Suppressor macrophage treated with lipopolysaccharide for 4 hours (primary cell): ENCODE measurements at regions not wholly inside any gene's neighbourhood (a gene's known extent, or its start where the extent isn't known, plus 50 kb on each side); places are given as distances from the start of the nearest gene placed in this dataset.
"Not testable (repeated sequence)": the region's sequence is repeated elsewhere in the genome, so short reads cannot be mapped to it uniquely, and the experiment has no call there.

Experiments
- DNase-seq: peaks from one replicate; pipeline ENCODE4 v3.0.0-alpha.2; 2020

GRCh38 chr12:131381716-131382430 is 329.0 kb upstream of the SFSWAP start:
- no peak for DNase-seq

DNA sequence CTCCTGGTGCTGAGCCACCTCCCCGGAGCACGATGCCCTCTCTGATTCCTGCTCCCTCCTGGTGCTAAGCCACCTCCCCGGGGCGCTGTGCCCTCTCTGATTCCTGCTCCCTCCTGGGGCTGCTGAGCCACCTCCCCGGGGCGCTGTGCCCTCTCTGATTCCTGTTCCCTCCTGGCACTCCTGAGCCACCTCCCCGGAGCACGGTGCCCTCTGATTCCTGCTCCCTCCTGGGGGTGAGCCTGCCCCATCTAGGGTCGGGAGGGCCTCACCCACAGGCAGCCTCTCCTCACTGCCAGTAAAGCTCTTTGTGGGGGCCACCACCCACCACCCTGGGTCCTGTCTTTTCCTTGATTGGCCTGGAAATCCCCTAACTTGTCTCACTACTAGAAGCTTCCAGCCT is 327.6 kb upstream of the SFSWAP start:
- DNase-seq = no peak

- DNase-seq = no peak
Measured at GRCh38 chr12:131383741-131384543, 326.9 kb upstream of the SFSWAP start.

- no peak for DNase-seq
Measured at GRCh38 chr12:131384544-131384855, 326.4 kb upstream of the SFSWAP start.

- no peak for DNase-seq
Measured at GRCh38 chr12:131385313-131386166, 325.4 kb upstream of the SFSWAP start.

DNA sequence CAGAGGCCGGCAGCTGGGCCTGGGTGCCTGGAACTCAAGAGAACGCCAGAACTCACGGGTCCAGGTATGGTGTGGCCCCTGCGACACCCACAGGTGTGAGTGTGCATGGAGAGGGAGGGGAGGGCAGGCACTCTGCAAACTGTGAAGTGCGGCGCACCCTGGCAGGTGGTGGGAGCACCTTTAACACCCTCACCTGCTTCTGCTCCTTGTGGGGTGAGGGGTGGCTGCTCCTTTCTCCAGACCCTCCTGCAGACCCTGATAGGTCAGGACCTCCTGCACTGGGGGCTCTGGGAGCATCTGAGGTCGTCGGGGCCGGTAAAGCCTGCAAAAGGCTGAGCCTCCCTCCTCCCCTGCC is 324.7 kb upstream of the SFSWAP start:
- no peak for DNase-seq

- no peak for DNase-seq
Measured at GRCh38 chr12:131386781-131387180, 324.1 kb upstream of the SFSWAP start.

DNA sequence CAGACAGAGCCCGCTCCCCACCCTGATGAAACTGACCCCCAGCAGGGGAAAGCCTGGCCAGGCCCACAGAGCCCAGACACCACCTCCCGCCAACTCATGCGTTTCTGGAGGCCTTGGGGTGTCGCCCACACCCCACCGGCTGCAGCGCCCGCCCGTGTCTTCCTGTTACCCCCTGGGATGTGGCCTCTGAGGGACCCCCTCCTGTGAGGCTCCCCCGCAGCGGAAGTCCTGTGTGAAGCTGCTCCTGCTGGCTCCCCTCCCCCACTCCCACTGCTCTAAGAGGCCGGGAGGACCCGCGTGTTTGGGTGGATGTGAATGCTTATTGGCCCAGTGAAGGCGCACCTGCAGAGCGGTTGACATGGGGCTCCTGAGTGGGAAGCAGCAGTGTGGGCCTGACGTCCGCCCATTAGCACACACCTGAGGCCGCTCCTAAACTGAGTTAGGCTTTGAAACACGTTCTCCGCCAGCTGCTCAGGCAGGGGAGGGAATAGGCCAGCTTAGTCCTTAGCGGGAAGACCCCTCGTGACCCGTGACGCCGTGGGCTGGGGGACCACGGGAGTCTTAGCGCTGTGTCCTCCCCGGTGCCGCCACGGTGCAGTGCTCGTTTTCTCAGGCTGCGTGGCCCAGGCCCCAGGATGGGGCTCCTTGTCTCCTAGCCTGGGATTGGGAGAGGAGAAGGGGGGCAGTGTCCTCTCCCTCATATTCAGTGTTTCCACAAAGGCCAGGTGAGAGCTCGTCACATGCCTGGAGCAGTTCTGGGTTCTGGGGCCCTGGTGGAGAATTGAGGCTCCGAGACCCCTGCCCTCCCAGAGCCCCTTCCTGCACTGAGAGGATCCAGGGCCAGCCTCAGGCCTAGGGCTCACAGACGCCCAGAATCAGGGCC is 323.4 kb upstream of the SFSWAP start:
- DNase-seq = no peak

GRCh38 chr12:131388164-131389053 is 322.5 kb upstream of the SFSWAP start:
- DNase-seq = not testable (repeated sequence)

GRCh38 chr12:131389054-131390013 is 321.6 kb upstream of the SFSWAP start:
- no peak for DNase-seq

DNA sequence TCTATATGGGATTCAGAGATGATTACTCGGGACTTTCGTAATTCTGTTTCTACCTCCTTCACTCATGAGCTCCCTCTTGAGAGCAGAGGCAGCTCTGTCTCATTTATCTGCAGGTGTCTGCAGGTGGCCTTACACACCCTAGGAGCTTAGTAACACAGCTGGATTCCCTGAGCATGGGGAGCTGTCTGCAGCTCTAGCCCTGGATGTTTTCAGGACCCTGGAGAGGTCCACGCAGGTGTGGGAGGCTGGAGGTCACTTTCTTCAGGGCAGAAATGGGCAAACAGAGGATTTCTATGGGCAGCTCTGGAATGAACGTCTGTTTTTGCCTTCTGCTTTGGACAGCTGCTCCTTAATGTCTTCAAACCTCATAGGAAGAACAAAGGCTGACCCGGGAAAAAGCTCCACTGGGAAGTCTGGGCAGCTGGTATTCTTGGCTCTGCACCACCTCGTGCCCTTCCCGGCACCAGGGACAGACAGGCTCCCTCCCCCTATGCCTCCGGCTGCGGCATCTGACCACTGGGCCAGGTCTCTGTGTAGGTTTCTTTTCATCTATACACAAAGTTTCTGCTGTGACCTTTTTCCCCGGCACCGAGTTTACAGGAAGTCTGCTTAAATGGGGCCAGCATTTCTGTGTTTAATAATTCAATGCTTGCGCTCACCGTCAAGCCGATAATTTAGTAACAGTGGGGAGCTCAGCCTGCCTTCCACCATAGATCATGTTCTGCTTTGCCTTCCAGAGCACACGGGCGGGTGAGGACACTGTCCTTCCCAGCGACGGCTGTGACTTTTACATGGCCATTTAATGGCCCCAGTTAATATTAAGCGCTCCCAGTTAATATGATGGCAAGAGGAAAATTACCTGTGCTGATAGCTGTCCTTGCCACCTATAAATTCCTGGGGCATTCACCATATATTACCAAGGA is 320.2 kb upstream of the SFSWAP start:
- DNase-seq = no peak

DNA sequence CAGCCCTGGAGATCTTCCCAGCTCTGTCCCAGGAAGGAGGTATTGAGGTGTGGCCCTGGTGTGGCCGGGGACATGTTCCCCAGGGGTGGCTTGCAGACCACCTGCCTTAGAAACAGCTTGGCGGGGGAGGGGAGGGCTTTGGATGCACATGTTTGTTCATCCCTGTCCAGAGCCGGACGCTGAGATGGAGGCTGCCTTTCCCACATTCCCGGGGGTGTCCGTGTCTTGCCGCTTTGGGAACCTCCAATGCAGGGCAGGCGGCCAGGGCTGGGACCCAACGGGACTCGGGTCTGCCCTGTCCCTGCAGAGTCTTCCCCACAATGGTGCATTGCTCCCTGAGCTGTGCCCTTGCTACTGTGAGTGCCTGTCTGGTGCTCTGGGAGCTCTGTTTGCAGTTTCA is 319.5 kb upstream of the SFSWAP start:
- DNase-seq = no peak

- DNase-seq = not testable (repeated sequence)
Measured at GRCh38 chr12:131394752-131395151, 316.1 kb upstream of the SFSWAP start.

DNA sequence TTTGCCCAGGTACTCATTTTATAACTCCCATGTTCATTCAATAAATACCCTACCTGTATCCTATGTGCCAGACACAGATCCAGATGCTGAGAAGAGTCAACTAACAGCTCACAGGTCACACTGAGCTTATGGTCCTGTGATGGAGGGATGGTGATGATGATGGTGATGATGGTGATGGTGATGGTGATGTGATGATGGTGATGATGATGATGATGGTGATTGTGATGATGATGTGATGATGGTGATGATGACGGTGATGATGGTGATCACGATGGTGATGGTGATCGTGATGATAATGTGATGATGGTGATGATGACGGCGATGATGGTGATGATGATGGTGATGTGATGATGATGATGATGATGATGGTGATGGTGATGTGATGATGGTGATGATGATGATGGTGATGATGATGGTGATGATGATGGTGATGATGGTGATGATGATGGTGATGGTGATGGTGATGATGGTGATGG is 315.6 kb upstream of the SFSWAP start:
- DNase-seq = not testable (repeated sequence)

GRCh38 chr12:131395971-131396573 is 314.8 kb upstream of the SFSWAP start:
- no peak for DNase-seq

DNA sequence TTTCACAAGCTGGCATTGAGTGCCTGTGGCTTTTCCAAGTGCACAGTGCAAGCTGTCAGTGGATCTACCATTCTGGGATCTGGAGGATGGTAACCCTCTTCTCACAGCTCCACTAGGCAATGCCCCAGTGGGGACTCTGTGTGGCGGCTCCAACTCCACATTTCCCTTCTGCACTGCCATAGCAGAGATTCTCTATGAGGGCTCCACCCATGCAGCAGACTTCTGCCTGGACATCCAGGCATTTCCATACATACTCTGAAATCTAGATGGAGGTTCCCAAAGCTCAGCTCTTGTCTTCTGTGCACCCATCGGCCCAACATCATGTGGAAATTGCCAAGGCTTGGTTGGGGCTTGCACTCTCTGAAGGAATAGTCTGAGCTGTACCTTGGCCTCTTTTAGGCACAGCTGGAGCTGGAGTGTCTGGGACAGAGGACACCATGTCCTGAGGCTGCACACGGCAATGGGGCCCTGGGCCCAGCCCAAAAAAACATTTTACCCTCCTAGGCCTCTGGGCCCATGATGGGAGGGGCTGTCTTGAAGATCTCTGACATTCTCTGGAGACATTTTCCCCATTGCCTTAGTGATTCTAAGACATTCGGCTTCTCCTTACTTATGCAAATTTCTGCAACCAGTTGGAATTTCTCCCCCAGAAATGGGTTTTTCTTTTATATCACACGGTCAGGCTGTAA is 313.3 kb upstream of the SFSWAP start:
- no peak for DNase-seq

GRCh38 chr12:131399000-131399399 is 311.9 kb upstream of the SFSWAP start:
- DNase-seq = no peak
